ENCODE measurements at regions not wholly inside any gene's neighbourhood (a gene's known extent, or its start where the extent isn't known, plus 50 kb on each side); places are given as distances from the start of the nearest gene placed in this dataset.

GRCh38 chr2:204415406-204416181 is 129.7 kb upstream of the PARD3B start:
- no peaks in the 10 kb centered on the region for H3K4me1 Mint-ChIP-seq
- peaks cover 3% of the 10 kb centered on the region for H3K27me3 Mint-ChIP-seq (ENCODE audit: low read depth)
- H3K36me3 Mint-ChIP-seq (ENCODE audit: low read depth) = peaks cover 6% of the 10 kb centered on the region
- no peak overlapping the region for H3K27ac Mint-ChIP-seq
- no peak overlapping the region for H3K4me3 Mint-ChIP-seq
- TF ChIP-seq CTCF (IDR thresholded peaks at IDR 0.05; ENCODE audit: unreplicated experiment in 3 of 3) = no peak
- H3K9me3 Mint-ChIP-seq = peaks cover 28% of the 10 kb centered on the region

- peaks cover 3% of the 10 kb centered on the region for H3K27me3 Mint-ChIP-seq (ENCODE audit: low read depth)
- TF ChIP-seq CTCF (IDR thresholded peaks at IDR 0.05; ENCODE audit: unreplicated experiment in 3 of 3) = no peak
- H3K4me1 Mint-ChIP-seq = no peaks in the 10 kb centered on the region
- H3K4me3 Mint-ChIP-seq = no peak overlapping the region
- peaks cover 23% of the 10 kb centered on the region for H3K9me3 Mint-ChIP-seq
- H3K27ac Mint-ChIP-seq = no peak overlapping the region
- peaks cover 6% of the 10 kb centered on the region for H3K36me3 Mint-ChIP-seq (ENCODE audit: low read depth)
These were observed 129.0 kb upstream of the PARD3B start for GRCh38 chr2:204416236-204416635.

DNA sequence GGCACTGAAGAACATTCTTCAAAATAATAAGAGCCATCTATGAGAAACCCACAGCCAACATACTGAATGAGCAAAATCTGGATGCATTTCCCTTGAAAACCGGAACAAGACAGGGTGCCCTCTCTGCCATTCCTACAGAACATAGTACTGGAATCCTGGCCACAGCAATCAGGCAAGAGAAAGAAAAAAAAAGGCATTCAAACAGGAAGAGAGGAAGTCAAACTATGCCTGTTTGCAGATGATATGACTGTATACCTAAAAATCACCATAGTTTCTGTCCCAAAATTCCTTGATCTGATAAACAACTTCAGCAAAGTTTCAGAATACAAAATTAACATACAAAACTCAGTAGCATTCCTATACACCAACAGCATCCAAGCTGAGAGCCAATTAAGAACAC is 119.5 kb upstream of the PARD3B start:
- no peaks in the 10 kb centered on the region for H3K4me1 Mint-ChIP-seq
- peaks cover 7% of the 10 kb centered on the region for H3K36me3 Mint-ChIP-seq (ENCODE audit: low read depth)
- peaks cover 41% of the 10 kb centered on the region for H3K9me3 Mint-ChIP-seq
- no peak overlapping the region for H3K27ac Mint-ChIP-seq
- no peak for TF ChIP-seq CTCF (IDR thresholded peaks at IDR 0.05; ENCODE audit: unreplicated experiment in 3 of 3)
- peaks cover 3% of the 10 kb centered on the region for H3K27me3 Mint-ChIP-seq (ENCODE audit: low read depth)
- no peak overlapping the region for H3K4me3 Mint-ChIP-seq

DNA sequence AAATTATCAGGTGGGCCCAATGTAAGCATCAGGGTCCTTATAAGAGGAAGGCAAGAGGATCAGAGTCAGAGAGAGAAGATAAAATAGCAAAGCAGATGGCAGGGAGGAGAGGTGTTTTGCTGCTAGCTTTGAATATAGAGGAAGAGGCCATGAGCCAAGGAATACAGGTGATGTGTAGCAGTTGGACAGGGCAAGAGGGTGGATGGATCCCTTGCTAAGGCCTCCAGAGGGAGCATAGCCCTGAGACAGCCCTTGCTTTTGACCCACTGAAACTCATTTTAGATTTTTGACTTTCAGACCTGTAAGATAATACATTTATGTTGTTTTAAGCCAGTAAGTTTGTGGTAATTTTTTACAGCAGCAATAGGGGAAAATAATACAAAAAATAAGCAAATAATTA is 116.6 kb upstream of the PARD3B start:
- no peak overlapping the region for H3K27ac Mint-ChIP-seq
- H3K4me3 Mint-ChIP-seq = no peak overlapping the region
- H3K4me1 Mint-ChIP-seq = no peaks in the 10 kb centered on the region
- H3K9me3 Mint-ChIP-seq = peaks cover 48% of the 10 kb centered on the region
- peaks cover 12% of the 10 kb centered on the region for H3K36me3 Mint-ChIP-seq (ENCODE audit: low read depth)
- H3K27me3 Mint-ChIP-seq (ENCODE audit: low read depth) = peaks cover 9% of the 10 kb centered on the region
- TF ChIP-seq CTCF (IDR thresholded peaks at IDR 0.05; ENCODE audit: unreplicated experiment in 3 of 3) = no peak

DNA sequence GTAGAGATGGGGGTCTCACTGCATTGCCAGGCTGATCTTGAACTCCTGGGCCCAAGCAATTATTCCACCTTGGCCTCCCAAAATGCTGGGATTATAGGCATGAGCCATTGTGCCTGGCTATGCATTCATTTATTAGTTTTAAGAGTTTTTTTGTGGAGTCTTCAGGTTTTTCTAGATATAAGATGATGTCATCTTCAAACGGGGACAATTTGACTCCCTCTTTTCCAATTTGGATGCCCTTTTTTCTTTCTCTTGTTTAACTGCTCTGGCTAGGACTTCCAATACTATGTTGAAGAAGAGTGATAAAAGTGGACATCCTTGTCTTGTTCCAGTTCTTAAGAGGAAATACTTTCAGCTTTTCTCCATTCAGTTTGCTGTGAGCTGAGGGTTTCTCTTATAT is 113.7 kb upstream of the PARD3B start:
- peaks cover 32% of the 10 kb centered on the region for H3K9me3 Mint-ChIP-seq
- no peak overlapping the region for H3K27ac Mint-ChIP-seq
- no peak overlapping the region for H3K4me3 Mint-ChIP-seq
- peaks cover 9% of the 10 kb centered on the region for H3K27me3 Mint-ChIP-seq (ENCODE audit: low read depth)
- peaks cover 9% of the 10 kb centered on the region for H3K36me3 Mint-ChIP-seq (ENCODE audit: low read depth)
- H3K4me1 Mint-ChIP-seq = peaks cover 10% of the 10 kb centered on the region
- TF ChIP-seq CTCF (IDR thresholded peaks at IDR 0.05; ENCODE audit: unreplicated experiment in 3 of 3) = no peak

- H3K36me3 Mint-ChIP-seq (ENCODE audit: low read depth) = peaks cover 9% of the 10 kb centered on the region
- H3K27me3 Mint-ChIP-seq (ENCODE audit: low read depth) = peaks cover 9% of the 10 kb centered on the region
- H3K4me1 Mint-ChIP-seq = peaks cover 10% of the 10 kb centered on the region
- peaks cover 28% of the 10 kb centered on the region for H3K9me3 Mint-ChIP-seq
- H3K4me3 Mint-ChIP-seq = no peak overlapping the region
- no peak for TF ChIP-seq CTCF (IDR thresholded peaks at IDR 0.05; ENCODE audit: unreplicated experiment in 3 of 3)
- H3K27ac Mint-ChIP-seq = no peak overlapping the region
These were observed 113.1 kb upstream of the PARD3B start for GRCh38 chr2:204432196-204432595.

All from nephron (organoid).